IMR-90 (cell line): ENCODE measurements at regions not wholly inside any gene's neighbourhood (a gene's known extent, or its start where the extent isn't known, plus 50 kb on each side); places are given as distances from the start of the nearest gene placed in this dataset.

Experiments
- ATAC-seq: fragments of 200-7000 bp; cut with Tn5 transposase; 2 replicates; pipeline ENCODE4 v1.9.1; 2020; ENCODE audit warnings: low read depth, mild to moderate bottlenecking, moderate library complexity
- BruUV-seq: library from RNA; stranded (reverse); fragments of 400-500 nt; replicated peaks from 2 replicates; lab custom pipeline; 2021; lab: Mats Ljungman, UMichigan
- CTCF ChIA-PET: fragments of 300-600 bp; formaldehyde crosslinking; extraction: SDS; loops from one replicate; lab custom pipeline; 2021; ENCODE audit warnings: antibody characterized with exemption; lab: Yijun Ruan, JAX
- POLR2A ChIA-PET: fragments of 300-600 bp; sonication (Branson Sonifier 250); formaldehyde crosslinking; loops from one replicate; lab custom pipeline; 2022; ENCODE audit warnings: antibody characterized with exemption; ENCODE audit not compliant: unreplicated experiment; lab: Charles Lee
- DNase-seq: peaks from one replicate; pipeline ENCODE4 v3.0.0; 2013
- H2AFZ ChIP-seq: replicated peaks from 2 replicates; pipeline ENCODE3; 2013; ENCODE audit warnings: low read length, mild to moderate bottlenecking; ENCODE audit not compliant: poor library complexity
- H2AK5ac ChIP-seq: 2 replicates; pipeline ENCODE4 v1.6.1; 2013; ENCODE audit warnings: low read depth, low read length, inconsistent platforms
- H2AK9ac ChIP-seq: replicated peaks from 2 replicates; pipeline ENCODE3; 2013; ENCODE audit warnings: mild to moderate bottlenecking, low read depth, low read length, moderate library complexity; ENCODE audit not compliant: poor library complexity
- H2BK120ac ChIP-seq: 2 replicates; pipeline ENCODE4 v1.6.1; 2013; ENCODE audit warnings: low read depth, low read length, inconsistent platforms
- H2BK15ac ChIP-seq: 3 replicates; pipeline ENCODE4 v1.6.1; 2013; ENCODE audit warnings: low read depth, low read length, inconsistent platforms
- H2BK20ac ChIP-seq: 2 replicates; pipeline ENCODE4 v1.6.1; 2013; ENCODE audit warnings: low read depth, mild to moderate bottlenecking, inconsistent platforms, low read length, moderate library complexity
- H2BK5ac ChIP-seq: 2 replicates; pipeline ENCODE4 v1.6.1; 2013; ENCODE audit warnings: mild to moderate bottlenecking, low read depth, low read length, inconsistent platforms; ENCODE audit not compliant: poor library complexity, severe bottlenecking
- H3K14ac ChIP-seq: replicated peaks from 2 replicates; pipeline ENCODE4 v1.6.1; 2013; ENCODE audit warnings: low read depth, low read length, inconsistent platforms
- H3K18ac ChIP-seq: 2 replicates; pipeline ENCODE4 v1.6.1; 2013; ENCODE audit warnings: low read depth, low read length, control low read depth
- H3K23ac ChIP-seq: 2 replicates; pipeline ENCODE4 v1.6.1; 2013; ENCODE audit warnings: low read depth, low read length, inconsistent platforms
- H3K27ac ChIP-seq: 2 replicates; pipeline ENCODE4 v1.5.1; 2013; ENCODE audit warnings: mild to moderate bottlenecking, control low read depth, low read length; ENCODE audit not compliant: insufficient read depth
- H3K27me3 ChIP-seq: 2 replicates; pipeline ENCODE4 v1.6.1; 2013; ENCODE audit warnings: low read length; ENCODE audit not compliant: control insufficient read depth, insufficient read depth
- H3K36me3 ChIP-seq: 2 replicates; pipeline ENCODE4 v1.6.1; 2013; ENCODE audit warnings: low read length, mixed read lengths; ENCODE audit not compliant: control insufficient read depth, insufficient read depth
- H3K4ac ChIP-seq: 2 replicates; pipeline ENCODE4 v1.6.1; 2013; ENCODE audit warnings: low read depth, low read length, inconsistent platforms
- H3K4me1 ChIP-seq: 2 replicates; pipeline ENCODE4 v1.6.1; 2013; ENCODE audit warnings: low read length, mixed read lengths; ENCODE audit not compliant: control insufficient read depth, insufficient read depth
- H3K4me2 ChIP-seq: 2 replicates; pipeline ENCODE4 v1.6.1; 2013; ENCODE audit warnings: low read depth, mild to moderate bottlenecking, control low read depth, low read length, moderate library complexity
- H3K4me3 ChIP-seq: 2 replicates; pipeline ENCODE4 v1.5.1; 2013; ENCODE audit warnings: low read depth, mild to moderate bottlenecking, control low read depth, low read length, moderate library complexity; ENCODE audit not compliant: insufficient read depth
- H3K56ac ChIP-seq: 2 replicates; pipeline ENCODE4 v1.6.1; 2013; ENCODE audit warnings: low read length, inconsistent platforms; ENCODE audit not compliant: insufficient read depth; ENCODE audit errors: extremely low read depth
- H3K79me1 ChIP-seq, 2 experiments: 2 replicates each; pipeline ENCODE4 v1.6.1; 2013; ENCODE audit warnings: low read length in 2 of 2, inconsistent platforms in 1 of 2, low read depth in 1 of 2
- H3K9ac ChIP-seq: 2 replicates; pipeline ENCODE4 v1.6.1; 2013; ENCODE audit warnings: low read depth, low read length, control low read depth
- H3K9me1 ChIP-seq: 2 replicates; pipeline ENCODE4 v1.6.1; 2013; ENCODE audit warnings: low read length, inconsistent platforms; ENCODE audit not compliant: insufficient read depth
- H3K9me3 ChIP-seq: 2 replicates; pipeline ENCODE4 v1.6.1; 2013; ENCODE audit warnings: low read length; ENCODE audit not compliant: control insufficient read depth, insufficient read depth
- H4K20me1 ChIP-seq: 2 replicates; pipeline ENCODE4 v1.6.1; 2013; ENCODE audit warnings: low read length, inconsistent platforms; ENCODE audit not compliant: insufficient read depth
- H4K5ac ChIP-seq: 2 replicates; pipeline ENCODE4 v1.6.1; 2013; ENCODE audit warnings: mild to moderate bottlenecking, low read depth, low read length, control low read depth
- H4K8ac ChIP-seq, 2 experiments: 2 replicates each; pipeline ENCODE4 v1.6.1; 2013; ENCODE audit warnings: low read depth in 2 of 2, low read length in 2 of 2, control low read depth in 1 of 2, inconsistent platforms in 1 of 2
- H4K91ac ChIP-seq: 2 replicates; pipeline ENCODE4 v1.6.1; 2013; ENCODE audit warnings: low read depth, low read length, inconsistent platforms; ENCODE audit not compliant: insufficient read depth
- BHLHE40 ChIP-seq: fragments of 150-350 bp; IDR thresholded peaks from 2 replicates; pipeline ENCODE4 v1.6.1; 2016; ENCODE audit warnings: mild to moderate bottlenecking, low read depth, low read length
- CEBPB ChIP-seq: IDR thresholded peaks from 2 replicates; pipeline ENCODE4 v1.6.1; 2012; ENCODE audit warnings: low read depth, low read length, improper control_type of control experiment
- CHD1 ChIP-seq: IDR thresholded peaks from 2 replicates; pipeline ENCODE4 v1.6.1; 2012; ENCODE audit warnings: low read depth, low read length, improper control_type of control experiment
- CTCF ChIP-seq: conservative IDR thresholded peaks from 2 replicates; pipeline ENCODE4 v1.5.1; 2012; ENCODE audit warnings: mild to moderate bottlenecking, low read depth, low read length, improper control_type of control experiment
- ELK1 ChIP-seq: fragments of 150-350 bp; IDR thresholded peaks from 2 replicates; pipeline ENCODE4 v1.6.1; 2016; ENCODE audit warnings: low read depth, mild to moderate bottlenecking, low read length, moderate library complexity, borderline replicate concordance
- FOS ChIP-seq: fragments of 150-350 bp; IDR thresholded peaks from 2 replicates; pipeline ENCODE4 v1.6.1; 2016; ENCODE audit warnings: low read depth, low read length
- MAFK ChIP-seq: IDR thresholded peaks from 2 replicates; pipeline ENCODE4 v1.6.1; 2012; ENCODE audit warnings: low read depth, low read length, improper control_type of control experiment
- MAZ ChIP-seq: IDR thresholded peaks from 2 replicates; pipeline ENCODE4 v1.6.1; 2012; ENCODE audit warnings: low read depth, mild to moderate bottlenecking, low read length, improper control_type of control experiment, moderate library complexity, borderline replicate concordance
- MXI1 ChIP-seq: IDR thresholded peaks from 2 replicates; pipeline ENCODE4 v1.6.1; 2012; ENCODE audit warnings: low read depth, mild to moderate bottlenecking, low read length, moderate library complexity, borderline replicate concordance
- NFE2L2 ChIP-seq: fragments of 150-350 bp; IDR thresholded peaks from 2 replicates; pipeline ENCODE4 v1.6.1; 2016; ENCODE audit warnings: low read depth, mild to moderate bottlenecking, low read length
- POLR2A ChIP-seq: IDR thresholded peaks from 2 replicates; pipeline ENCODE4 v1.6.1; 2012; ENCODE audit warnings: mild to moderate bottlenecking, low read depth, low read length
- RAD21 ChIP-seq: IDR thresholded peaks from 2 replicates; pipeline ENCODE4 v1.6.1; 2012; ENCODE audit warnings: low read length, improper control_type of control experiment
- RCOR1 ChIP-seq: IDR thresholded peaks from 2 replicates; pipeline ENCODE4 v1.6.1; 2012; ENCODE audit warnings: mild to moderate bottlenecking, low read length, improper control_type of control experiment; ENCODE audit not compliant: insufficient replicate concordance
- RFX5 ChIP-seq: IDR thresholded peaks from 2 replicates; pipeline ENCODE4 v1.8.0; 2012; ENCODE audit warnings: low read depth, mild to moderate bottlenecking, low read length, moderate library complexity
- SMC3 ChIP-seq: fragments of 150-350 bp; IDR thresholded peaks from 2 replicates; pipeline ENCODE4 v1.6.1; 2016; ENCODE audit warnings: low read depth, mild to moderate bottlenecking, antibody characterized with exemption, low read length, moderate library complexity
- USF2 ChIP-seq: fragments of 150-350 bp; IDR thresholded peaks from 2 replicates; pipeline ENCODE4 v1.6.1; 2017; ENCODE audit warnings: mild to moderate bottlenecking, antibody characterized with exemption, low read length, low read depth
- WGBS, 2 experiments: methylation state at CpG; one replicate each; pipeline versions ENCODE4 v1.1.5 to v1.1.7; 2013; ENCODE audit warnings: missing lambda C conversion rate in 2 of 2; ENCODE audit not compliant: insufficient read length in 1 of 2; ENCODE audit errors: extremely low coverage in 2 of 2; 5-methylcytosine and 5-hydroxymethylcytosine counted together
- dilution Hi-C: fragments of 300-500 bp; cut with HindIII; formaldehyde crosslinking; loops from one replicate; pipeline ENCODE4 v1.14.3; 2018; ENCODE audit warnings: low sequenced_read_pairs; ENCODE audit not compliant: unreplicated experiment
- in situ Hi-C: fragments of 300-500 bp; cut with MboI; formaldehyde crosslinking; loops from 3 replicates; pipeline ENCODE4 v1.14.3; 2019; ENCODE audit warnings: low sequenced_read_pairs, inconsistent platforms, mixed read lengths
- intact Hi-C: fragments of 100-400 bp; cut with micrococcal nuclease; formaldehyde crosslinking; loops from 2 replicates; pipeline ENCODE4 v1.10.0; 2022

- no peak overlapping the region for H3K23ac ChIP-seq
- no peaks in the 10 kb centered on the region for H3K9me3 ChIP-seq
- in situ Hi-C loops: no loop called here
- dilution Hi-C loops: no loop called here
- no peak overlapping the region for H4K5ac ChIP-seq
- H4K8ac ChIP-seq: no peak overlapping the region
- H3K14ac ChIP-seq: no peak overlapping the region
- no peaks in the 10 kb centered on the region for H3K36me3 ChIP-seq
- no peaks in the 10 kb centered on the region for H3K4me1 ChIP-seq
- H3K9ac ChIP-seq: no peak overlapping the region
- H2AK9ac ChIP-seq: no peak overlapping the region
- H3K4me2 ChIP-seq: no peak overlapping the region
- intact Hi-C loops: no loop called here
- H2BK5ac ChIP-seq: no peak overlapping the region
- DNase-seq (no peak), ATAC-seq (no peak)
- POLR2A ChIA-PET: no interaction called here
- no CpG with 5 or more reads among the region's 10 CpGs for WGBS, 2 experiments
- no peak for TF ChIP-seq CHD1
- no peak for TF ChIP-seq SMC3
- no peak for TF ChIP-seq RAD21
- no peak for TF ChIP-seq USF2
- no peak for TF ChIP-seq RCOR1
- no peak for TF ChIP-seq CEBPB
- TF ChIP-seq FOS: no peak
- TF ChIP-seq NFE2L2: no peak
- TF ChIP-seq RFX5: no peak
- TF ChIP-seq POLR2A: no peak
- no peak for TF ChIP-seq MAFK
- no peak for TF ChIP-seq MAZ
- TF ChIP-seq MXI1: no peak
- no peak for TF ChIP-seq BHLHE40
- no peak for TF ChIP-seq CTCF
- TF ChIP-seq ELK1: no peak
- no TSS peak for BruUV-seq
- no peaks in the 10 kb centered on the region for H3K9me1 ChIP-seq
- CTCF ChIA-PET: interaction anchor here (0.5 kb wide), 1 partner anchor 50 kb away, joined by 3 read pairs; no protein-coding TSS in a partner anchor
- H2BK15ac ChIP-seq: no peak overlapping the region
- no peak overlapping the region for H3K27ac ChIP-seq
- no peak overlapping the region for H3K4me3 ChIP-seq
- no peak overlapping the region for H2AK5ac ChIP-seq
- H2BK20ac ChIP-seq: no peak overlapping the region
- no peak overlapping the region for H3K56ac ChIP-seq
- no peaks in the 10 kb centered on the region for H4K20me1 ChIP-seq
- H3K18ac ChIP-seq: no peak overlapping the region
- no peaks in the 10 kb centered on the region for H3K79me1 ChIP-seq
- no peak overlapping the region for H2BK120ac ChIP-seq
- H4K91ac ChIP-seq: no peak overlapping the region
- H2AFZ ChIP-seq: no peak overlapping the region
- H3K27me3 ChIP-seq: no peaks in the 10 kb centered on the region; the same call in 1 of the 2 replicates
- H3K4ac ChIP-seq: no peak overlapping the region
Measured at GRCh38 chr4:173698557-173699262, 168.7 kb upstream of the HAND2 start.
